GM23338 (cell line): ENCODE measurements at regions not wholly inside any gene's neighbourhood (a gene's known extent, or its start where the extent isn't known, plus 50 kb on each side); places are given as distances from the start of the nearest gene placed in this dataset.

ENCODE experiments used
- CREB1 ChIP-seq: fragments of 250-450 bp; sonication (Bioruptor Pico); IDR thresholded peaks from 2 replicates; pipeline ENCODE4 v1.5.0; 2020; ENCODE audit warnings: low read depth, mild to moderate bottlenecking, moderate library complexity
- EZH2 ChIP-seq: fragments of 200-600 bp; sonication (generic); IDR thresholded peaks from one replicate; pipeline ENCODE4 v1.8.0; 2017; ENCODE audit warnings: antibody characterized with exemption, mild to moderate bottlenecking, low read depth; ENCODE audit not compliant: unreplicated experiment
- EZH2phosphoT487 ChIP-seq: fragments of 200-600 bp; sonication (generic); IDR thresholded peaks from one replicate; pipeline ENCODE4 v1.8.1; 2018; ENCODE audit warnings: antibody characterized with exemption; ENCODE audit not compliant: unreplicated experiment
- JUNB ChIP-seq: IDR thresholded peaks from one replicate; pipeline ENCODE4 v1.6.1; 2016; ENCODE audit warnings: antibody characterized with exemption; ENCODE audit not compliant: unreplicated experiment
- NANOG ChIP-seq: IDR thresholded peaks from 2 replicates; pipeline ENCODE4 v1.6.1; 2016; ENCODE audit warnings: antibody characterized with exemption, borderline replicate concordance
- POLR2AphosphoS5 ChIP-seq: IDR thresholded peaks from 2 replicates; pipeline ENCODE4 v1.6.1; 2016; ENCODE audit warnings: antibody characterized with exemption, low read depth
- STAT1 ChIP-seq: IDR thresholded peaks from one replicate; pipeline ENCODE4 v1.6.1; 2016; ENCODE audit warnings: antibody characterized with exemption; ENCODE audit not compliant: unreplicated experiment
- ZNF114 ChIP-seq: fragments of 250-450 bp; sonication (Bioruptor Pico); IDR thresholded peaks from 2 replicates; pipeline ENCODE4 v1.5.0; 2020; ENCODE audit warnings: mild to moderate bottlenecking, moderate library complexity
- ZNF331 ChIP-seq: fragments of 250-450 bp; sonication (Bioruptor Pico); IDR thresholded peaks from 2 replicates; pipeline ENCODE4 v1.5.0; 2020; ENCODE audit warnings: low read depth, mild to moderate bottlenecking, moderate library complexity
- TF ChIP-seq, protein P1 (sequence below), 2 experiments: fragments of 200-600 bp in 1 of 2; sonication (generic) in 1 of 2; conservative IDR thresholded peaks; 2 replicates each; pipeline versions ENCODE4 v1.5.1 to v1.6.1; 2016 to 2017; ENCODE audit warnings: antibody characterized with exemption in 2 of 2, low read depth in 2 of 2, mild to moderate bottlenecking in 2 of 2, moderate library complexity in 1 of 2
- TF ChIP-seq, protein P2 (sequence below): IDR thresholded peaks from one replicate; pipeline ENCODE4 v1.6.1; 2018; ENCODE audit warnings: antibody characterized with exemption; ENCODE audit not compliant: unreplicated experiment
- TF ChIP-seq, protein P3 (sequence below): IDR thresholded peaks from 2 replicates; pipeline ENCODE4 v1.6.1; 2016; ENCODE audit warnings: antibody characterized with exemption
- TF ChIP-seq, protein P4 (sequence below): fragments of 250-450 bp; sonication (Bioruptor Pico); IDR thresholded peaks from 2 replicates; pipeline ENCODE4 v1.5.0; 2020; ENCODE audit warnings: mild to moderate bottlenecking, moderate library complexity

DNA sequence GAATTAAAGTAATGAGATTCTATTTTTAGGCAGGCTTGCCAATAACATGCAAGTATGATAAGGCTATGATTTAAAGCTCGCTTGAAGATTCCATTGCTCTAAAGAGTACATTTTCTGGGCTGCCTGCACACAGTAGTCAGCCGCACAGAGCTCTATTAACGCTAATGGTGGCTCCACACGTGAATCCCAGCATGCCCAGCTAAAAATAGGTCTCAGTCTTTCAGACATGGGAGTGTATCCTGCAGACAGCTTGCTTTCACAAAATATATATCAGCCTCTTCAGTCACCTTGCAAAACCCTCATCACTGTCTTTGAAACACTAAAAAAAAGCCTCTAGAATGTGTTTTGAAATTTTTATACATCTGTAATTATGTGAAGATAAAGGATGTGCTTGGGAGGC is 418.1 kb downstream of the MTX2 start:
- TF ChIP-seq, protein P1, sequence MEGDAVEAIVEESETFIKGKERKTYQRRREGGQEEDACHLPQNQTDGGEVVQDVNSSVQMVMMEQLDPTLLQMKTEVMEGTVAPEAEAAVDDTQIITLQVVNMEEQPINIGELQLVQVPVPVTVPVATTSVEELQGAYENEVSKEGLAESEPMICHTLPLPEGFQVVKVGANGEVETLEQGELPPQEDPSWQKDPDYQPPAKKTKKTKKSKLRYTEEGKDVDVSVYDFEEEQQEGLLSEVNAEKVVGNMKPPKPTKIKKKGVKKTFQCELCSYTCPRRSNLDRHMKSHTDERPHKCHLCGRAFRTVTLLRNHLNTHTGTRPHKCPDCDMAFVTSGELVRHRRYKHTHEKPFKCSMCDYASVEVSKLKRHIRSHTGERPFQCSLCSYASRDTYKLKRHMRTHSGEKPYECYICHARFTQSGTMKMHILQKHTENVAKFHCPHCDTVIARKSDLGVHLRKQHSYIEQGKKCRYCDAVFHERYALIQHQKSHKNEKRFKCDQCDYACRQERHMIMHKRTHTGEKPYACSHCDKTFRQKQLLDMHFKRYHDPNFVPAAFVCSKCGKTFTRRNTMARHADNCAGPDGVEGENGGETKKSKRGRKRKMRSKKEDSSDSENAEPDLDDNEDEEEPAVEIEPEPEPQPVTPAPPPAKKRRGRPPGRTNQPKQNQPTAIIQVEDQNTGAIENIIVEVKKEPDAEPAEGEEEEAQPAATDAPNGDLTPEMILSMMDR (conservative IDR thresholded peaks at IDR 0.05; ENCODE audit: low read depth in 2 of 2), result no peak
- TF ChIP-seq EZH2 (no peak), NANOG (no peak), POLR2AphosphoS5 (no peak), EZH2phosphoT487 (no peak), JUNB (no peak), STAT1 (no peak), CREB1 (CRISPR knock-in tag) (no peak), ZNF114 (no peak), ZNF331 (no peak)
- TF ChIP-seq, protein P2, sequence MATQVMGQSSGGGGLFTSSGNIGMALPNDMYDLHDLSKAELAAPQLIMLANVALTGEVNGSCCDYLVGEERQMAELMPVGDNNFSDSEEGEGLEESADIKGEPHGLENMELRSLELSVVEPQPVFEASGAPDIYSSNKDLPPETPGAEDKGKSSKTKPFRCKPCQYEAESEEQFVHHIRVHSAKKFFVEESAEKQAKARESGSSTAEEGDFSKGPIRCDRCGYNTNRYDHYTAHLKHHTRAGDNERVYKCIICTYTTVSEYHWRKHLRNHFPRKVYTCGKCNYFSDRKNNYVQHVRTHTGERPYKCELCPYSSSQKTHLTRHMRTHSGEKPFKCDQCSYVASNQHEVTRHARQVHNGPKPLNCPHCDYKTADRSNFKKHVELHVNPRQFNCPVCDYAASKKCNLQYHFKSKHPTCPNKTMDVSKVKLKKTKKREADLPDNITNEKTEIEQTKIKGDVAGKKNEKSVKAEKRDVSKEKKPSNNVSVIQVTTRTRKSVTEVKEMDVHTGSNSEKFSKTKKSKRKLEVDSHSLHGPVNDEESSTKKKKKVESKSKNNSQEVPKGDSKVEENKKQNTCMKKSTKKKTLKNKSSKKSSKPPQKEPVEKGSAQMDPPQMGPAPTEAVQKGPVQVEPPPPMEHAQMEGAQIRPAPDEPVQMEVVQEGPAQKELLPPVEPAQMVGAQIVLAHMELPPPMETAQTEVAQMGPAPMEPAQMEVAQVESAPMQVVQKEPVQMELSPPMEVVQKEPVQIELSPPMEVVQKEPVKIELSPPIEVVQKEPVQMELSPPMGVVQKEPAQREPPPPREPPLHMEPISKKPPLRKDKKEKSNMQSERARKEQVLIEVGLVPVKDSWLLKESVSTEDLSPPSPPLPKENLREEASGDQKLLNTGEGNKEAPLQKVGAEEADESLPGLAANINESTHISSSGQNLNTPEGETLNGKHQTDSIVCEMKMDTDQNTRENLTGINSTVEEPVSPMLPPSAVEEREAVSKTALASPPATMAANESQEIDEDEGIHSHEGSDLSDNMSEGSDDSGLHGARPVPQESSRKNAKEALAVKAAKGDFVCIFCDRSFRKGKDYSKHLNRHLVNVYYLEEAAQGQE, result no peak
- TF ChIP-seq, protein P3, sequence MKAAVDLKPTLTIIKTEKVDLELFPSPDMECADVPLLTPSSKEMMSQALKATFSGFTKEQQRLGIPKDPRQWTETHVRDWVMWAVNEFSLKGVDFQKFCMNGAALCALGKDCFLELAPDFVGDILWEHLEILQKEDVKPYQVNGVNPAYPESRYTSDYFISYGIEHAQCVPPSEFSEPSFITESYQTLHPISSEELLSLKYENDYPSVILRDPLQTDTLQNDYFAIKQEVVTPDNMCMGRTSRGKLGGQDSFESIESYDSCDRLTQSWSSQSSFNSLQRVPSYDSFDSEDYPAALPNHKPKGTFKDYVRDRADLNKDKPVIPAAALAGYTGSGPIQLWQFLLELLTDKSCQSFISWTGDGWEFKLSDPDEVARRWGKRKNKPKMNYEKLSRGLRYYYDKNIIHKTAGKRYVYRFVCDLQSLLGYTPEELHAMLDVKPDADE, result no peak
- TF ChIP-seq, protein P4, sequence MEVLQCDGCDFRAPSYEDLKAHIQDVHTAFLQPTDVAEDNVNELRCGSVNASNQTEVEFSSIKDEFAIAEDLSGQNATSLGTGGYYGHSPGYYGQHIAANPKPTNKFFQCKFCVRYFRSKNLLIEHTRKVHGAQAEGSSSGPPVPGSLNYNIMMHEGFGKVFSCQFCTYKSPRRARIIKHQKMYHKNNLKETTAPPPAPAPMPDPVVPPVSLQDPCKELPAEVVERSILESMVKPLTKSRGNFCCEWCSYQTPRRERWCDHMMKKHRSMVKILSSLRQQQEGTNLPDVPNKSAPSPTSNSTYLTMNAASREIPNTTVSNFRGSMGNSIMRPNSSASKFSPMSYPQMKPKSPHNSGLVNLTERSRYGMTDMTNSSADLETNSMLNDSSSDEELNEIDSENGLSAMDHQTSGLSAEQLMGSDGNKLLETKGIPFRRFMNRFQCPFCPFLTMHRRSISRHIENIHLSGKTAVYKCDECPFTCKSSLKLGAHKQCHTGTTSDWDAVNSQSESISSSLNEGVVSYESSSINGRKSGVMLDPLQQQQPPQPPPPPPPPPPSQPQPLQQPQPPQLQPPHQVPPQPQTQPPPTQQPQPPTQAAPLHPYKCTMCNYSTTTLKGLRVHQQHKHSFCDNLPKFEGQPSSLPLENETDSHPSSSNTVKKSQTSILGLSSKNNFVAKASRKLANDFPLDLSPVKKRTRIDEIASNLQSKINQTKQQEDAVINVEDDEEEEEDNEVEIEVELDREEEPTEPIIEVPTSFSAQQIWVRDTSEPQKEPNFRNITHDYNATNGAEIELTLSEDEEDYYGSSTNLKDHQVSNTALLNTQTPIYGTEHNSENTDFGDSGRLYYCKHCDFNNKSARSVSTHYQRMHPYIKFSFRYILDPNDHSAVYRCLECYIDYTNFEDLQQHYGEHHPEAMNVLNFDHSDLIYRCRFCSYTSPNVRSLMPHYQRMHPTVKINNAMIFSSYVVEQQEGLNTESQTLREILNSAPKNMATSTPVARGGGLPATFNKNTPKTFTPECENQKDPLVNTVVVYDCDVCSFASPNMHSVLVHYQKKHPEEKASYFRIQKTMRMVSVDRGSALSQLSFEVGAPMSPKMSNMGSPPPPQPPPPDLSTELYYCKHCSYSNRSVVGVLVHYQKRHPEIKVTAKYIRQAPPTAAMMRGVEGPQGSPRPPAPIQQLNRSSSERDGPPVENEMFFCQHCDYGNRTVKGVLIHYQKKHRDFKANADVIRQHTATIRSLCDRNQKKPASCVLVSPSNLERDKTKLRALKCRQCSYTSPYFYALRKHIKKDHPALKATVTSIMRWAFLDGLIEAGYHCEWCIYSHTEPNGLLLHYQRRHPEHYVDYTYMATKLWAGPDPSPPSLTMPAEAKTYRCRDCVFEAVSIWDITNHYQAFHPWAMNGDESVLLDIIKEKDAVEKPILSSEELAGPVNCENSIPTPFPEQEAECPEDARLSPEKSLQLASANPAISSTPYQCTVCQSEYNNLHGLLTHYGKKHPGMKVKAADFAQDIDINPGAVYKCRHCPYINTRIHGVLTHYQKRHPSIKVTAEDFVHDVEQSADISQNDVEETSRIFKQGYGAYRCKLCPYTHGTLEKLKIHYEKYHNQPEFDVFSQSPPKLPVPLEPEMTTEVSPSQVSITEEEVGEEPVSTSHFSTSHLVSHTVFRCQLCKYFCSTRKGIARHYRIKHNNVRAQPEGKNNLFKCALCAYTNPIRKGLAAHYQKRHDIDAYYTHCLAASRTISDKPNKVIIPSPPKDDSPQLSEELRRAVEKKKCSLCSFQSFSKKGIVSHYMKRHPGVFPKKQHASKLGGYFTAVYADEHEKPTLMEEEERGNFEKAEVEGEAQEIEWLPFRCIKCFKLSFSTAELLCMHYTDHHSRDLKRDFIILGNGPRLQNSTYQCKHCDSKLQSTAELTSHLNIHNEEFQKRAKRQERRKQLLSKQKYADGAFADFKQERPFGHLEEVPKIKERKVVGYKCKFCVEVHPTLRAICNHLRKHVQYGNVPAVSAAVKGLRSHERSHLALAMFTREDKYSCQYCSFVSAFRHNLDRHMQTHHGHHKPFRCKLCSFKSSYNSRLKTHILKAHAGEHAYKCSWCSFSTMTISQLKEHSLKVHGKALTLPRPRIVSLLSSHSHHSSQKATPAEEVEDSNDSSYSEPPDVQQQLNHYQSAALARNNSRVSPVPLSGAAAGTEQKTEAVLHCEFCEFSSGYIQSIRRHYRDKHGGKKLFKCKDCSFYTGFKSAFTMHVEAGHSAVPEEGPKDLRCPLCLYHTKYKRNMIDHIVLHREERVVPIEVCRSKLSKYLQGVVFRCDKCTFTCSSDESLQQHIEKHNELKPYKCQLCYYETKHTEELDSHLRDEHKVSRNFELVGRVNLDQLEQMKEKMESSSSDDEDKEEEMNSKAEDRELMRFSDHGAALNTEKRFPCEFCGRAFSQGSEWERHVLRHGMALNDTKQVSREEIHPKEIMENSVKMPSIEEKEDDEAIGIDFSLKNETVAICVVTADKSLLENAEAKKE (CRISPR knock-in tag), result no peak
